Bronchial epithelial cell (primary cell): ENCODE measurements at regions not wholly inside any gene's neighbourhood (a gene's known extent, or its start where the extent isn't known, plus 50 kb on each side); places are given as distances from the start of the nearest gene placed in this dataset.

Experiments used
- DNase-seq: peaks from one replicate; pipeline ENCODE4 v3.0.0-alpha.2; 2010; ENCODE audit warnings: low read depth
- FAIRE-seq: peaks from 2 replicates; lab custom pipeline; 2011; peaks lifted over from hg19 to GRCh38; lab: Jason Lieb, UNC
- H3K27me3 ChIP-seq: 2 replicates; pipeline ENCODE4 v1.5.1; 2011; ENCODE audit warnings: low read length; ENCODE audit not compliant: control insufficient read depth, insufficient read depth
- H3K36me3 ChIP-seq: 2 replicates; pipeline ENCODE4 v1.5.1; 2011; ENCODE audit warnings: low read length; ENCODE audit not compliant: control insufficient read depth, insufficient read depth
- H3K4me3 ChIP-seq: 2 replicates; pipeline ENCODE4 v1.5.1; 2011; ENCODE audit warnings: mild to moderate bottlenecking, low read depth, low read length, control low read depth
- TF ChIP-seq, protein P1 (sequence below): IDR thresholded peaks from 2 replicates; pipeline ENCODE4 v1.5.1; 2011; ENCODE audit warnings: mild to moderate bottlenecking, moderate library complexity, low read length, control low read depth, inconsistent platforms; ENCODE audit not compliant: insufficient read depth, severe bottlenecking

- TF ChIP-seq, protein P1, sequence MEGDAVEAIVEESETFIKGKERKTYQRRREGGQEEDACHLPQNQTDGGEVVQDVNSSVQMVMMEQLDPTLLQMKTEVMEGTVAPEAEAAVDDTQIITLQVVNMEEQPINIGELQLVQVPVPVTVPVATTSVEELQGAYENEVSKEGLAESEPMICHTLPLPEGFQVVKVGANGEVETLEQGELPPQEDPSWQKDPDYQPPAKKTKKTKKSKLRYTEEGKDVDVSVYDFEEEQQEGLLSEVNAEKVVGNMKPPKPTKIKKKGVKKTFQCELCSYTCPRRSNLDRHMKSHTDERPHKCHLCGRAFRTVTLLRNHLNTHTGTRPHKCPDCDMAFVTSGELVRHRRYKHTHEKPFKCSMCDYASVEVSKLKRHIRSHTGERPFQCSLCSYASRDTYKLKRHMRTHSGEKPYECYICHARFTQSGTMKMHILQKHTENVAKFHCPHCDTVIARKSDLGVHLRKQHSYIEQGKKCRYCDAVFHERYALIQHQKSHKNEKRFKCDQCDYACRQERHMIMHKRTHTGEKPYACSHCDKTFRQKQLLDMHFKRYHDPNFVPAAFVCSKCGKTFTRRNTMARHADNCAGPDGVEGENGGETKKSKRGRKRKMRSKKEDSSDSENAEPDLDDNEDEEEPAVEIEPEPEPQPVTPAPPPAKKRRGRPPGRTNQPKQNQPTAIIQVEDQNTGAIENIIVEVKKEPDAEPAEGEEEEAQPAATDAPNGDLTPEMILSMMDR = no peak
- H3K4me3 ChIP-seq = no peak overlapping the region
- FAIRE-seq (peak; percentile 47), DNase-seq (no peak)
- H3K27me3 ChIP-seq = no peaks in the 10 kb centered on the region
- H3K36me3 ChIP-seq = no peaks in the 10 kb centered on the region
Observed at GRCh38 chr13:109857325-109857724, 70.9 kb upstream of the IRS2 start.

DNA sequence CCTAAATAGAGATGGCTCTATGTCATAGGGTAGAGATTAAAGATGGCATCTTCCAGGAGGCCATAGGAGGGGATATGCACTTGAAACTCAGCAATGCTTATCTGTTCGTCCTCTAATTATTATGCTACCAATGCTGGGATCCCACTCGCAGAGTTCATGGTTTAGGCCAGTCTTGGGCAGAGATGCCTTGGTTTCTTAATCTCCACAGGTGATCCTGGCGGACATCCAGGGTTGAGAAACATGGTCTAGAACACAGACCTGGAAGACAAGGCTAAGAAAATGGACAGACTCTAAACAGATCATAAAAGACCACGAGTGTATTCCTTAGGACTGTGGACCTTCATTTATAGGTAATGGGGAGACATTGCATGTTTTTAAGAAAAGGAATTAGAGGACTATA is 70.0 kb upstream of the IRS2 start:
- no peak for DNase-seq
- TF ChIP-seq, protein P1 = no peak
- Histone ChIP-seq H3K36me3 (no peaks in the 10 kb centered on the region), H3K4me3 (no peak overlapping the region), H3K27me3 (no peaks in the 10 kb centered on the region)
- no peak for FAIRE-seq

- Histone ChIP-seq H3K27me3 (no peaks in the 10 kb centered on the region), H3K4me3 (no peak overlapping the region), H3K36me3 (no peaks in the 10 kb centered on the region)
- DNase-seq = no peak
- no peak for FAIRE-seq
- TF ChIP-seq, protein P1 = no peak
Observed at GRCh38 chr13:109853153-109853552, 66.8 kb upstream of the IRS2 start.

DNA sequence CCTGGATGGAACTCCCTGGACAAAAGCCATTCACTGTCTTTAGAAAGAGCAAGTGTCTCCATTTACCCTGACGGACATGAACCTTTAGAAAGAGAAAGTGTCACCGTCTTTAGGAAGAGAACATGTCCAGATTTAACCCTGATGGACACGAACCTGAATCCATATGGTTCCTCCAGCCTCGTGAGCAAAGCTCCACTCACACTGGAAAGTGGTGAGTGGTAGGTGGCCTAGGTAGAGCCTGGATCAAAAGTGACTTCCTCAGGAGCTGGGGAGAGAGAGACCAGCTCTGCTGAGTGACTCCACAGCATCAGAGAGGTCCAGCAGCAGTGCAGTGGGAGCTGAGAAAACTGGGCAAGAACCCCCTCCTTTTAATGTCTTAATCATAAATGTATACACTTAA is 59.8 kb upstream of the IRS2 start:
- Histone ChIP-seq H3K4me3 (no peak overlapping the region), H3K36me3 (no peaks in the 10 kb centered on the region), H3K27me3 (no peaks in the 10 kb centered on the region)
- DNase-seq (no peak), FAIRE-seq (no peak)
- TF ChIP-seq, protein P1 = no peak

DNA sequence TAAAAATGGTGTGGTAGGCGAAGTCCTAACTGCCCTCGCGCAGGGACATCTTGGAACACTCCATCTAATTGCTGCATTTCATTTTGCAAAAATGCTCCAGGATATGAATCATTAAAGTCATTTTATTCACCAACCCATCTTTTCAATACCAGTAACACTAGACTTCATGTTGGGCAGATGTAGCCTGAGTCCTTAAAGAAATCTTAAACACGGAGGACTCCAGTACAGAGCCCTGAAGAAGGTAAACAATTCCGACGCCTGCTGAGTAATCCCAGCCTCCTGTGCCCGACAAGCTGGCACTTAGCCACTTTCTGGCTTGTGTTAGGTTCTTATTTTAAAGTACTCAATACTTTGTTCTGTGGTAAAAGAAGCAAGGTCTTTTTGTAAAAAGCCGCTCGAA is 58.0 kb upstream of the IRS2 start:
- DNase-seq (peak; percentile 77), FAIRE-seq (no peak)
- no peak overlapping the region for H3K4me3 ChIP-seq
- TF ChIP-seq, protein P1 = no peak
- no peaks in the 10 kb centered on the region for H3K27me3 ChIP-seq
- no peaks in the 10 kb centered on the region for H3K36me3 ChIP-seq

DNA sequence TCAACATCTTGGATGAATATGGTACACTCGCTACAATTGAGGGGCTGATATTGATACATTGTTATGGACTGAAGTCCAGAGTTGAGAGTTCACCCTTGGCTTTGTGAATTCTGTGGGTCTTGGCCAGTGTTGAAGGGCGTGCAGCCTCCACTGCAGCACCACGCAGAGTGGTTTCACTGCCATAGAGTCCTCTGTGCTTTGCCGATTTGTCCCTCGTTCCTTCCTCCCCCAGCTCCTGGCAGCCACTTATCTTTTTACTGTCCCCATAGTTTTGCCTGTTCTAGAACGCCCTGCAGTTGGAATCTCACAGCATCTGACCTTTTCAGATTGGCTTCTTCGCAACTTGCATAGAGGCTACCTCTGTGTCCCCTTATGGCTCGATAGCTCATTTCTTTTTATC is 57.3 kb upstream of the IRS2 start:
- FAIRE-seq = no peak
- no peaks in the 10 kb centered on the region for H3K36me3 ChIP-seq
- no peak overlapping the region for H3K4me3 ChIP-seq
- TF ChIP-seq, protein P1 = no peak
- no peak for DNase-seq
- no peaks in the 10 kb centered on the region for H3K27me3 ChIP-seq
